Nucleus accumbens (tissue), 56 donors: ENCODE measurements at regions not wholly inside any gene's neighbourhood (a gene's known extent, or its start where the extent isn't known, plus 50 kb on each side); places are given as distances from the start of the nearest gene placed in this dataset.
"Not testable (repeated sequence)": the region's sequence is repeated elsewhere in the genome, so short reads cannot be mapped to it uniquely, and the experiment has no call there.

Source experiments
- DNase-seq, 56 donors: peaks; one replicate each; lab custom pipeline; 2025; lab: John Stamatoyannopoulos, UW

- DNase-seq: no peak
Measured at GRCh38 chr1:177891809-177892208, 78.0 kb downstream of the SEC16B start.

- DNase-seq: no peak
Measured at GRCh38 chr1:177890479-177890878, 79.4 kb downstream of the SEC16B start.

- DNase-seq: no peak
Measured at GRCh38 chr1:177884479-177885021, 85.3 kb downstream of the SEC16B start.

GRCh38 chr1:177883581-177883980, 86.3 kb downstream of the SEC16B start:
- no peak for DNase-seq

GRCh38 chr1:177880339-177880891, 89.4 kb downstream of the SEC16B start:
- peak in 1 of 56 donors; percentile 5 for DNase-seq

- no peak for DNase-seq
Measured at GRCh38 chr1:177877086-177877485, 92.8 kb downstream of the SEC16B start.

- DNase-seq: peak in 3 of 56 donors; percentile 6 to 10 (median 7)
Measured at GRCh38 chr1:177873238-177873637, 96.6 kb downstream of the SEC16B start.

GRCh38 chr1:177872308-177872900, 97.5 kb downstream of the SEC16B start:
- DNase-seq: no peak

- no peak for DNase-seq
Measured at GRCh38 chr1:177871613-177872307, 98.1 kb downstream of the SEC16B start.

- DNase-seq: no peak
Measured at GRCh38 chr1:177869586-177869985, 100.3 kb downstream of the SEC16B start.

- DNase-seq: not testable (repeated sequence)
Measured at GRCh38 chr1:177869011-177869410, 100.8 kb downstream of the SEC16B start.

GRCh38 chr1:177865807-177866206, 104.1 kb downstream of the SEC16B start:
- no peak for DNase-seq

GRCh38 chr1:177864538-177865305, 105.1 kb downstream of the SEC16B start:
- DNase-seq: peak in 2 of 56 donors; percentile 1

- DNase-seq: no peak
Measured at GRCh38 chr1:177863796-177864195, 106.1 kb downstream of the SEC16B start.

- DNase-seq: no peak
Measured at GRCh38 chr1:177862916-177863315, 106.9 kb downstream of the SEC16B start.

GRCh38 chr1:177859572-177859971, 110.3 kb downstream of the SEC16B start:
- no peak for DNase-seq

GRCh38 chr1:177858332-177858821, 111.5 kb downstream of the SEC16B start:
- no peak for DNase-seq

GRCh38 chr1:177857285-177857684, 112.6 kb downstream of the SEC16B start:
- DNase-seq: no peak

GRCh38 chr1:177854951-177855350, 114.9 kb downstream of the SEC16B start:
- DNase-seq: no peak

GRCh38 chr1:177849579-177850290, 120.1 kb downstream of the SEC16B start:
- DNase-seq: no peak
